Inferior parietal cortex (tissue), 1 donor: ENCODE measurements at regions not wholly inside any gene's neighbourhood (a gene's known extent, or its start where the extent isn't known, plus 50 kb on each side); places are given as distances from the start of the nearest gene placed in this dataset.

Experiments used
- DNase-seq: peaks from one replicate; pipeline ENCODE4 v3.0.0-alpha.2; 2016; ENCODE audit errors: extremely low spot score

DNA sequence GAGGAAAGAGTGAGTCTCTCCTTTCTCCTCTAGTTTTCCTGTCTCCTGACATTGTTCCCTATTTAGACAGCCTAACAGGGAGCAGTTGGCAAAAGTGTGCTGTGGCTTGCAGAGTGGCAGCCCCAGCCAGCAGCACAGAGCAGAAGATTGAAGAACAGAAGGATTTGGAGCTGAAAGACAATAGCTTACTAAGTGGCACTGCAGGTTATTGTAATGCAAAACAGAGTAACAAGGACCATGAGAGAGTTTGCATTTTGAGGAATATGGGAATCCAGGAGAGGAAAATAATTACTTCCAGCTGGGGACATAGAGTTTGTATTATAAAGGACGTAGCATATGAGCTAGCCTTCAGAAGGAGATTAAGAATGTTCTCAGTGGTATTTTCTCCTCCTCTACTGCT is 342.4 kb downstream of the AKAIN1 start:
- no peak for DNase-seq

DNA sequence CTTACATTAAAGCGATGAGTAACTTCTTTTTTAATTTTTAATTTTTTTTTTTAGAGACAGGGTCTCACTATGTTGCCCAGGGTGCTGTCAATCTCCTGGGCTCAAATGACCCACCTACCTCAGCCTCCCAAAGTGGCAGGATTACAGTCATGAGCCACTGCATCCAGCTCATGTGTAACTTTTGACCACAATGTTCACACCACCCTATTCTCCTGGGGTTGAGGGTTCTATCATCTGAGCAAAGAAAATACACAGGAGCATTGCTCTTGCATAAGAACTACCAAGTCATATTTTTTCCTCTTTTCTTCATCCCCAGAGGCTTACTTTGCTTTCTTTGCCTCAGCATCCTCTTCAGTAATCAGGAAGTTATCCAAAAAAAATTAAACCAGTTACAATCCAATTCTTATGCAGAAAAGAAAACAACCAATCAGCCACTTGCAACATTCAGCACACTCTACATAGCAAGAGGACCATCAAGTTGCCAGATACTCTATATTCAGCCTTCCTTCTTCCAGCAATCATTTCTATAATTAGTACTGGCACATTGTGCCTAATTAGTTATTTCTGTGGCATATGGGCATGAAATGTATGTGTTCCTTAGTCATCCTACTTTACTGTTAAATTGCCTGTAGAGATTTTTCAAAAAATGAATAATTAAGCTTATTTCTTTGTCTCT is 345.6 kb downstream of the AKAIN1 start:
- DNase-seq, result peak; percentile 53

DNA sequence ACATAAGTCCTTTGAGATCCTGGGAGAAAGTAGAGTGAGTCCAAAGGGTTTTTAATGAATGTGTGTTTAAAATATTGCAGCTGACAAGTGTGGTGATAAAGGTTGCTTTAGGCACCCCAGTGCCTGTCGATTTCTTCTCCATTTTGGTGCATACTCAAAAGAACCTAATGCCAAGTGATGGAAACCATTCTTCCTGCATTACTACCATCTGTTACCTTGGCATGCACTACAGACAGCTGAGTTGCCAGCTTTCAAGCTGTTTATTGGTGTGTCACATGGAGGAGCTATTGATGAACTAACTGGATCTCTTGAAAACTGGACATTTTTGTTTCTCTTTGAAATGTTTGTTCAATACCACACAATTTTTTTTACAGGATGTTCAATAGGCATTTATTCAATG is 350.0 kb downstream of the AKAIN1 start:
- no peak for DNase-seq

DNA sequence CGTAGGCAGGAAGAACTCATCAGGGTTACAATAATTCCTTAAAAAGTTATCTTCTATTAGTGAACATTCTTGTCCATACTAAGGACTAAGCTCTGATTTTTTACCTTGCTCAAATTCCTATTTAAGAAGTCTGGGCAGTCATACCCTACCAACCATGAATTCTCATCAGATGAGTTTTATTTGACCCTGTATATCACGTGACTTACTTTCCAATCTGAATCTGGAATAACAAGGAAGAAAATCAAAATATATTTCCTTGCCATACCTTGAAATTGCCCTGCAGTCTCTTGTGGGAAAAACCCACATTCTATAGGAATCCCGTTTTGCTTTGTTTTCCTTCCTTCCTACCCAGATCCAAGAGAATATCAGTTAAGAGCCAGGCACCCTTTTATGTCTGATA is 352.7 kb downstream of the AKAIN1 start:
- DNase-seq, result no peak

DNA sequence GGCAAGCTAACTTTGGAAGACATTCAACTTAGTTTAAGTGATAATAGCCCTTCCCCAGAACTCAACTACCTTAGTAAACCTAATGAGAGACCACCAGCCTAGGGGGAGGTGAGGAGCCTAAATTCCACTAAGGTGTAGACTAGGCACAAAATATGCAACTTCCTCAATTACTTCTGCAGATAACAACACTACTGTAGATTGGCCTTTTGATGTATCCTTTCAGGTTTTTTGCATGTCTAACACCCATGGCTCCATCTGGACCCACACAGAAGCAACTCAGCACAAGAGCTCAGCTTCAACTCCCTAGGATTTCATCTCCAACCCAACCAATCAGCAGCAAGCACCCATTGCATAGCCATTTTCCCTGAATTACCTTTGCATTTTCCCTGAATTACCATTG is 353.3 kb downstream of the AKAIN1 start:
- no peak for DNase-seq

DNA sequence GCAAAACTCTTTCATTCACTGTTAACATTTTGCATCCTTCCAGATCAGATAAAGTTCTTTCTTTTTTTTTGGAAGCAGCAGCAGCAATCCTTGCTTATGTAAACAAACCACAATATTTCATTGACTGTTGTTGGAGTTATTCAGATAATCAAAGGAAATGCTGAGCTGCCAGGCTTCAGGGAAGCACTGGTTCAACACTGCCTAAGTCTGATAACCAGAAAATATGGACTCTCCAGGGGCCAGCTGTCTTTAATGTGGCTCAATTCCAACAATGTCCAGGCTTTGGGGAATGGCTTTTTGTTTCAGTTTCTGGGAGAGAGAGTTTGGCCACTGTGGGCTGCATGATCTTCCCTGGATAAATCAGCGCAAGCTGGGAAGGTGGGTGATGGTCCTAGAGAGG is 354.3 kb downstream of the AKAIN1 start:
- DNase-seq, result no peak

DNA sequence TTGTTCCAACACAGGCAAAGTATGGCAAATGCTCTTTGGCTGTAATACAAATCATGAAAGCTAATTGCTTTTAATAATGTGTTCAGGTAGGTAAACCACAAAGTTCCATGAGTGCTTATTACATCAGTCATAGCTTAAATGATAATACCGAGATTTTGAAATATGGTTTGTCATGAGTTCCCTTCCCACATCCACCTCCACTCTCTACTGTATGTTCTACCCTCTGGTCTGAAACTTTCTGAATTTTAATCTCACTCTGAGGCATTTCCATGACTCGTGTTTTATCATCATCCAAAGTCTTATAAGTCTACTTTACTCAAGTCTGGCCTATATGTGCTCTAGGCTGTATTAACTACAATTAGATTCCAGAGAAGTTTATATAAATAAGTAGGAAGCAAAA is 354.8 kb downstream of the AKAIN1 start:
- DNase-seq, result no peak

DNA sequence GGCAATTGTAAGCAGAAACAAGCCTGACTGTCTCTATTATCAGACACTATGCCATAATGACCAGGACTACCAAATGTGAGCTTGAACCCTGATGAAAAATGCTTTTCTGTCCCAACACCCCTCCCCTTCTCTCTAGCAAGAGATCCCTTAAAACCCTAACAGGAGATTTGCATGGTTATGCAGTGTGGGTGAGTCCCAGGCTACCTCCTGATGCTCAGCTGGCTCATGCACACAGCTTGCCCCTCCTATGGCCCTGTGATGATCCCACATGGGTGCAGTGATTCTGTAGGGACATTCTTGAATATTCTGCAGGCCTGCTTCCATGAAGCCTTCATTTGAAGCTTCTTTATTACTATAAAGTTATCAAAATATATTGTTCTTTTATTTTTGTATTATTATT is 357.4 kb downstream of the AKAIN1 start:
- no peak for DNase-seq

DNA sequence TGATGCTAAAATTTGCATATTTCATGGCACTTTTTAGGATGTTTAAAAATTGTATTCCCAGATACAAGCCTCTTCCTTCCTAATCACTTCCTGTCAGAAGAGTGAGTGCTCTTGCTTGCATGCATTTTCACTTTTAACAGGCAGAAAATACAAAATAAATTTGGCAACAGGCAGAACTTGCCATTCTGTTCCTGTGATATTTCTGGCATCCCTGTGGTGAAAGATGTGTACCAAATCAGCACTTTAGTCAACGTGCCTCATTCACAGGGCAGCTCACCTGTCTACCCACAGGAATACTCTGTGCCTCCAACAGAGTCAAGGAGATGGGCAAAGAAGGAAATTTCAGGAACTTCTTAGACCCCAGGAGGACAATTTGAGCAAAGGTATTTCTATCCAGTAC is 360.9 kb downstream of the AKAIN1 start:
- DNase-seq, result no peak

DNA sequence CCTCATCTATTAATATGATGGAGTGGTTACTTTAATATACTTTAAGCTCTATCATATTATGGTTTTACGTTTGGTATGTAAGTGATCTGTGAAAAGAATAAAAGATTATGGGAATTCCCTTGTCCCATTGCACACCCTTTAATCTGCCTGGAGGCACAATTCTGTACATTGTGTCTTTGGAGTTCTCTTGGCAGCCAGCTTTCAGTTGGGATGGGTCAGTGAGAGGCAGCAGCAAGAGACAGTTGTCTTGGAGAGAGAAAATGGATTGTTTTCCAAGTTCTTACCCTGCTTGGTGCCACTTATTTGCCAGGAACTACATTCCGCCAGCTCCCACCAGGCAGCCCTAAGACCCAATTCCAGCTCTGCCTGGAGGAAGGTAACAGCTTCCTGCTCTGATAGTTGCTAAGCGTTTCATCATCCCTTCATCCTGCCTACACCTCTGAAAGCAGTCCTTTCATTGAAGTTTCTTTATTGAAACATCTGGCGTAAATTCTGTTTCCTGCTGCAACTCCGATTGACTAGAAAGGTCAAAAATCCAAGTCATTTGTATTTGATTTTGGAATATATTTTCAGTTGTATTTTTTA is 365.2 kb downstream of the AKAIN1 start:
- DNase-seq, result no peak

DNA sequence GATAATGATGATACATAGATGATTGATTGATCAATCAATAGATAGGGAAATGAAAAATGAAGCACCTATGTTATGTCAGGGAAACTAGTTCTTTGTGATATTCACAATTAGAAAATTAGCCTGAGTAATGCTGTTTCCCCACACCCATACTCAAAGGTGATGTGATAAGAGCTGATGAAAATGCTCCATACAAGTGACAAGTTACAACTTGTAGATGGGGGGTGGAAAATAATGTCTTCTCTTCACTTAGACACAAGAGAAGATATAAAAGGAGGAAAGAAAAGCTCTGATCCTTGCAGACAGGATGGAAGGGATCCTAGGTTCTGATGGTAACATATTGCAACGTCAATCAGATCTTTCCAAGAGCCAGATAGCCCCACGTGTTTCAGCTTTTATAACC is 365.9 kb downstream of the AKAIN1 start:
- DNase-seq, result no peak

DNA sequence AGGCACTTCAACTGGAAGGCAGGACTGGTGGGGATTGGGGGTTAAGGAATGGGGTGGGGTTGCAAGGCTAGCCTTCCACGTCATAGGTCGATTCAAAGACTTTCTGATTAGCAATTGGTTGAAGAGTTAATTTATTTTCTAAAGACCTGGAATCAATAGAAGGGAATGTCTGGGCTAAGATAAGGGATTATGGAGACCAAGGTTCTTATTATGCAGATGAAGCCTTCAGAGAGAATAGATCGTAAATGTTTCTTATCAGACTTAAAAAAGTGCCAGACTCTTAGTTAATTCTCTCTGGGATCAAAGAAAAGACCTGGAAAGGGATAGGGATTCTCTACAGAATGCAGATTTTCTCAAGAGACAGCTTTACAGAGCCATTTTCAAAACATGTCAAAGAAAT is 368.0 kb upstream of the DLGAP1 start:
- no peak for DNase-seq

DNA sequence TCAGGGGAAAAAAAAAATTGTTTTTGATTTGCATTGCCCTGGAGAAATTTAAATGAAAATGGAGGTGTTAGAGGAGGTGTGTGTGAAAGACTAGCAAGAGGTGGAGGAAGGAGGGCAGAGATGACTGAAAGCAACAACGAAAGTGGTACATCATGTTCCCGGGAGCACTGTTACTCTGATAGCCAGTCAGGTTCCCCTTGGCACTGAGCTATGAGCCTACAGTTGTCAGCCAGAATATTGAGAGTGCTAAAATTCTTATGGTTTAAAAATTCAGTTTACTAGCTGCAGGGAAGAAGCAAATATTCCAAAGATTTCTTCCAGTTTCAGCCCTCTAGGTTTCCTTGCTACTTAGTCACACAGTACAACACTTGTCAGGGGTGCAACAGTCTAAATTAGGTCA is 366.7 kb upstream of the DLGAP1 start:
- DNase-seq, result no peak

DNA sequence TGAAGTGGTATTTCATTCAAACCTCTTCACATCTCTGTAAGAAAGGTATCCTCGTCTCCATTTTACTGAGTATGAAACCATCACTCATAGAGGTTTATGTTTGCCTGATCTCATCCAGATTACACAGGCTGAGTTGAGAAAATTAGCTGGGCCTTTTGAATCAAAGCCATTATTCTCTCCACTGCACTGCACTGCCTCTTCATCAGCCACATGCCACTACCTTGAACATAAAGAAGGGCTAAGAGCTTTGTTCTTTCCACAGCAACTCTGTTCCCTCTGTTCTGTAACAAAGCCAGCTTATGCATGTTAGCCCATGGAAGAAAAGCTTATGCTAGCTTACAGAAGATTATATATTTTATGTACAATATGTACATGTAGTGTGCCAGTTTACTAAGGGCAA is 362.6 kb upstream of the DLGAP1 start:
- no peak for DNase-seq

DNA sequence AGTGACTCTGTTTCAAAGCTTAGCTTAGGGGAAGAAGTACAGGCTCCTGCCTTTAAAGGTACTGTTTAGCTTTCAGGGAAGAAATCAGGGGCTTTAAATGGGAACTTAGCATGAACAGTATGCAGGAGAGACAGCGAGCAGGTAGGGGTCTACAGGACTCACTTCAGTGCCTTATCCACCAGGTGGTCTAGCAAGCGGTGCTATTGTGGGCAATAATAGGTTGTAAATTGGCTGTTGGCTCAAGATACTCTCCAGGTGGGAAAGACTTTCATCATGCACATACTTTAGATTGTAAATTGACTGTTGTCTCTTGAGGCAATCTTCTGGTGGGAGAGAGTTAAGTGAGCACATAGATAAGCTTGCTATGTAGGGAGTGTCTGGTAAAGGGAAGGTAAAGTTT is 358.6 kb upstream of the DLGAP1 start:
- DNase-seq, result no peak

DNA sequence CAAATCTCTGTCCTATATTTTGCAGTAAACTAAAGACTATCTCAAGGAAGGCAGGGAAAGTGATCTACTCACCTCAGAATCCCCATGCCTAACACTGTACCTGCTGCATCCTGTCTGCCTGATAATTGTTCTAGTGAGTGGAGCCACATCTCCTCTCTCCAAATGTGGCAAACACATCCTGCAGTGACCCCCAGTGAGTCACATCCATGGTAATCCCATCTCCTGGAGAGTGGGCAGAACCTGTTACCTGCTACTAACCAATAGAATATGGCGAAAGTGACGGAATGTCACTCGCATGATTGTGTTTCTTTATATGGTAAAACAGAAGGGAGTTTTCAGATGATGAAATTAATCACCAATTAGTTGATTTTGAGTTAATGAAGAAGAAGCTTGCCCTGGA is 353.8 kb upstream of the DLGAP1 start:
- no peak for DNase-seq

DNA sequence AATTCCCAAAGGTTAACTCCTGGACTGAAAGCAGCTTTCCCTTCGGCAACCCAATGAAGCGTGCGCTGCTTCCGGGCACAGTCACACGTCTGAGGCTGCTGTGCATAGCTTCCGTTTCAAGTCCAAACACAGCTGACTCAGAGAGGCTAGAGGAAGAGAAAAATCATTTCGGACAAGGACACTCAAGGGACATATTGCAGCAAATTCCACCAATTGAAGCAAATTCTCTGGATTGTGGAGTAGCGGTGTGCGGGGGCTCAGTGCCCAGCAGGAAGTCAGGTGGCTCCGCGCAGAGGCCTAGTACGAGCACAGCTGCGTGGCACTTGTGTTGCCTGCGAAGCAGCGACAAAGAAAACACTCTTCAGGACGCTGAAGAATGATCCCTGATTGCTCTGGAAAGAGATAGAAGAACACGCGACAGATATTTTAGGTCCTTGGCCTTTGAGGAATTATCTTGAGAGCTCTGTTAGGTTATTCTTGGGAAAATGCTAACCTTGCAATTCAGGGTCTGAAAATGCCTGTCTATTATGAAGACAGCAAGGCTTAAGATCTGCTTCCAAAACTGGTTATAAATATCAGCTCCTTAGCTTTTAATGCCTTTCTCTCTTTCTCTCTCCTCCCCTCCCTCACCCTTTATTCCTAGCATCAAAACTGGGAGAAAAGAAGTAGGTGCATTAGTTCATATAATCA is 352.6 kb upstream of the DLGAP1 start:
- DNase-seq, result no peak

DNA sequence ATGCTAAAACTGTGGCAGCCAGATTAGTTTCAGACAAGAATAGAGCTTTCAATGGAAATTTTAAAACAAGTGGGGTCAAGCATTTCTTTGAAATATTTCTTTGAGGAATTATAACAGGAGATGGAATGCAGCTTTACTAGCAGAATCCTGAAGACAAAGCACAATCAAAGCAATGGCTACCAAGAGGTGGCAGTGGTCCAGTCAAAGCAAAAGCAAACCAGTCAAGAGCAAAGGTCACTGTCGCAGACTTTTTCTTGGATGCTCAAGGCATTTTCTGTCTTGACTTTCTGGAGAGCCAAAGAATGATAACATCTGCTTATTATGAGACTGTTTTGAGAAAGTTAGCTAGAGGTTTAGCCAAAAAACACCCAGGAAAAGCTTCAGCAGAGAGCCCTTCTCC is 351.2 kb upstream of the DLGAP1 start:
- DNase-seq, result no peak

DNA sequence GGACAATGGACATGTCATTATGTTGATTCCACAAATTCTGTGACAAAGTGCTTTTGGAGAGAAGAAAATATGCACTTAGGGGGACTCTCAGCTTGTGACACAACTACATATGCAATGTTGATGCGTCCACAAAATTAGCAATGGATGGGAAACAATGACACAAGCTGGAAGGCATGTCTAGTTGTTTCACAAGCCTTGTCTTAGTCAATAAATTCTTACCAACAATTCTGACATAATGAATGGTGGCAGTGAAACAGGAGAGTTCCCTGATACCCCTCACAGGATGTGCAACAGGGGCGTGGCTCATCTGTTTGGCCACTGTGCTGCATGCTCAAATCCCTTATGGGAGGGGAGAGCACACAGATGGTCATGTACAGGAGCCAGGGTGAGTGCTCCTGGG is 347.2 kb upstream of the DLGAP1 start:
- no peak for DNase-seq

DNA sequence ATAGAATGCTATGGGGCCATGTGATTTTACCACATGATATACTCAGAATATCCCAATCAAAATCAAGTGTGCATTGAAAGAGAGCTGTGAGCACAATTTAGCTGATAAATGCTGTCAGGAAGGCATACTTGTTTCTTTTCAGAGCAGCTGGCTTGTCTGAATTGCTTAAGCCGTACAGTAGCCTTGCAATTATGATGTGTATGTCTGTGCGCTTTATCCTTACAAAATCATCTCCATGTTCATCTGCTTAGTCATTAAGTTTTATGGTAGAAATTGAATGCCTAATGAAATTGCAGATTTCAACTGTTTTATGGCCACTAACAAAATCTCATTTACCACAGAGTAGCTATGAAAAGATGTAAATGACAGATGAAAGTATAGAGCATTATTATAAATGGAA is 346.0 kb upstream of the DLGAP1 start:
- DNase-seq, result no peak

DNA sequence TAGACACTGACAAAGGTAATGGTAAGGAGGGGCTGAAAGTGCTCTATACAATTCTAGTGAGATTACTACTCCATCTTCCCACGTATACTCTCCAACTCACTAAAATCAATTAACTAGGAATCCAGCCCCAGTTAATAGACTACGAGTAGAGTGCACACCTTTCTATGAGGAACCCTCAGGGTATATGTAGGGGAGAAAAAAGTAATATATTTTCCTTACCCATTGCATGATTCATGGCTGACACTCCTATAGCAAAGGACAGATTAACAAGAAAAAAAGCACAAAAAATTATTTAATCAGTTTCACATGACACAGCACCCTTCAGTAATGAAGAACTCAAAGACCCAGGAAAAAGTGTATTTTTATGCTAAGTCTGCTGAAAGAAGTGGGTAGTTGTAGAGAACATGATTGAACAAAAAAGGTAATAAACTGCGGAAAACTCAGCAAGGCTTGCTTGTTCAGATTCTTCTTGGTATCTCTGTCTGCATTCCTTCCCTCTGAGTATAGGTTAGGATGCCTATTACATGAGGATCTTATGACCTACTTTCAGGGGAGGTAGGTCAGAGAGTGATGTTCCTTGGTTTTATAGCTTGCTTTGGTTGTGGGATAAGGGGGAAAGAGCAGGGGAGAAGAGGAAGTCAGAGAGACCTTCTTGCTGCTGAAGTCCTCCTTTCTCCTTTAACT is 342.0 kb upstream of the DLGAP1 start:
- no peak for DNase-seq

DNA sequence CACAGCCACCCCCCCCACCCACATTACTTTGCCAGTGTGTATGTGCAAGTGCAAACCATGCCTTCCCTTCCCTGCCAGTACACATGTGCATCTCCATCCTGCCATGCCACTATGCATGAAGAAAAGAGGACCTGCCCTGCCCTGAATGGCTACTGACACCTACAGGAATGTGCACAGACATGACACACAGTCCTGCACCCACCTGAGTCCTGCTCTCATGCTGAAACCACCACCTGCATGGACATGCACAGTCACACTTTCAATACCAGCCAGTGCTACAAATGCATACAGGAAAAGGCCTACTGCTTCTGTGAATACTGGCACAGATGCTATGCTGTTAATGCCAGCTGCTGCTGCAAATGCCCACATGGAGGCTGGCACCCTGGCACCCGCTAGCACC is 334.4 kb upstream of the DLGAP1 start:
- DNase-seq, result no peak

DNA sequence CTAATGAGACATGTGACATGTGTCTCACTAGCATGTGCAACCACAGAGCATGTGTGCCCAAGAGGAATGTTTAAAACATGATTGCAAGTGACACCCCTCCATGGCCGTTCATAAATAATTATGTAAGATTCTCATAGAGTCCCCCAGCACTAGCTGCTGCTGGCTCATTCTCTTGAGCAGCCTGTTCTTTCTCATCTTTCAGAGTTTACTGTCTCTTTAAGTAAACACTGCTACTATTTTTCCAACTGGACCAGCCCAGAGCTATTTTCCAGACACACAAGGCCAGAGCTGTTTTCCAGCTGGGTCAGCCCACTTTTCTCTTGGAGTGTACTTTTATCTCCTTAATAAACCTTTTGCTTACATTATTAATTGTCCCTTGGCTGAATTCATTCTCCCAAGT is 326.8 kb upstream of the DLGAP1 start:
- DNase-seq, result no peak
